Nephron (organoid): ENCODE measurements at regions not wholly inside any gene's neighbourhood (a gene's known extent, or its start where the extent isn't known, plus 50 kb on each side); places are given as distances from the start of the nearest gene placed in this dataset.

Experiments used
- H3K27ac Mint-ChIP-seq, 3 experiments: 2 replicates each; pipeline ENCODE4 v1.8.0; 2020; ENCODE audit warnings: mixed read lengths in 3 of 3, mild to moderate bottlenecking in 2 of 3, moderate library complexity in 1 of 3
- H3K27me3 Mint-ChIP-seq: 2 replicates; pipeline ENCODE4 v1.8.0; 2021; ENCODE audit warnings: low read depth, mild to moderate bottlenecking, moderate library complexity, mixed read lengths
- H3K36me3 Mint-ChIP-seq: 2 replicates; pipeline ENCODE4 v1.8.0; 2020; ENCODE audit warnings: low read depth, mixed read lengths
- H3K4me1 Mint-ChIP-seq: 2 replicates; pipeline ENCODE4 v1.8.0; 2020; ENCODE audit warnings: mixed read lengths
- H3K4me3 Mint-ChIP-seq, 3 experiments: 2 replicates each; pipeline ENCODE4 v1.8.0; 2020; ENCODE audit warnings: mild to moderate bottlenecking in 3 of 3, mixed read lengths in 3 of 3, moderate library complexity in 2 of 3
- H3K9me3 Mint-ChIP-seq: 2 replicates; pipeline ENCODE4 v1.8.0; 2020; ENCODE audit warnings: mixed read lengths
- TF ChIP-seq, protein P1 (sequence below), 3 experiments: fragments of 200-600 bp; sonication (generic); IDR thresholded peaks; one replicate each; pipeline ENCODE4 v1.5.0; 2021; ENCODE audit warnings: antibody characterized with exemption in 3 of 3; ENCODE audit not compliant: unreplicated experiment in 3 of 3

- TF ChIP-seq, protein P1, sequence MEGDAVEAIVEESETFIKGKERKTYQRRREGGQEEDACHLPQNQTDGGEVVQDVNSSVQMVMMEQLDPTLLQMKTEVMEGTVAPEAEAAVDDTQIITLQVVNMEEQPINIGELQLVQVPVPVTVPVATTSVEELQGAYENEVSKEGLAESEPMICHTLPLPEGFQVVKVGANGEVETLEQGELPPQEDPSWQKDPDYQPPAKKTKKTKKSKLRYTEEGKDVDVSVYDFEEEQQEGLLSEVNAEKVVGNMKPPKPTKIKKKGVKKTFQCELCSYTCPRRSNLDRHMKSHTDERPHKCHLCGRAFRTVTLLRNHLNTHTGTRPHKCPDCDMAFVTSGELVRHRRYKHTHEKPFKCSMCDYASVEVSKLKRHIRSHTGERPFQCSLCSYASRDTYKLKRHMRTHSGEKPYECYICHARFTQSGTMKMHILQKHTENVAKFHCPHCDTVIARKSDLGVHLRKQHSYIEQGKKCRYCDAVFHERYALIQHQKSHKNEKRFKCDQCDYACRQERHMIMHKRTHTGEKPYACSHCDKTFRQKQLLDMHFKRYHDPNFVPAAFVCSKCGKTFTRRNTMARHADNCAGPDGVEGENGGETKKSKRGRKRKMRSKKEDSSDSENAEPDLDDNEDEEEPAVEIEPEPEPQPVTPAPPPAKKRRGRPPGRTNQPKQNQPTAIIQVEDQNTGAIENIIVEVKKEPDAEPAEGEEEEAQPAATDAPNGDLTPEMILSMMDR (IDR thresholded peaks at IDR 0.05; ENCODE audit: unreplicated experiment in 3 of 3), result no peak
- Mint-ChIP-seq H3K4me1 (peaks cover 48% of the 10 kb centered on the region), H3K27me3 (peaks cover 9% of the 10 kb centered on the region), H3K27ac (peak overlapping the region in 2 of 3 experiments; percentile 11 to 24), H3K4me3 (peak overlapping the region in 1 of 3 experiments; percentile 1), H3K36me3 (peaks cover 3% of the 10 kb centered on the region), H3K9me3 (peaks cover 5% of the 10 kb centered on the region)
These were observed 372.7 kb upstream of the SULF2 start for GRCh38 chr20:48158014-48158413.

- Mint-ChIP-seq H3K36me3 (peaks cover 3% of the 10 kb centered on the region), H3K9me3 (peaks cover 5% of the 10 kb centered on the region), H3K4me1 (peaks cover 47% of the 10 kb centered on the region), H3K27me3 (peaks cover 9% of the 10 kb centered on the region), H3K4me3 (no peak overlapping the region), H3K27ac (peak overlapping the region in 2 of 3 experiments; percentile 24 to 31)
- TF ChIP-seq, protein P1 (IDR thresholded peaks at IDR 0.05; ENCODE audit: unreplicated experiment in 3 of 3), result no peak
These were observed 371.8 kb upstream of the SULF2 start for GRCh38 chr20:48156951-48157700.

DNA sequence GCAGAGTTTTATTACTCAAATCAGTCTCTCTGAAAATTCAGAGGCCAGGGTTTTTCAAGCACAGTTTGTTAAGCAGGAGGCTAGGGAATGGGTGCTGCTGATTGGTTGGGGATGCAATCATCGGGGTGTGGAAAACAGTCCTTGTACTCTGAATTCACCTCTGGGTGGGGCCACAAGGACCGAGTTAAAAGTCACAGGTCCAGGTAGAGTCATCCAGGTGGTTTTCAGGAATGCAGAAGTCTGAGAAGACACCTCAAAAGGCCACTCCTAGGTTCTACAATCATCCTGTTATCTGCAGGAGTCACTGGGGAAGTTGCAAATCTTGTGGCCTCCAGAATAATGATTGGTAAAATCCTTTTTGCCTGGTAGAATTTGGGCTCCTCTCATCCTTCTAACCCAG, 371.2 kb upstream of the SULF2 start:
- TF ChIP-seq, protein P1 (IDR thresholded peaks at IDR 0.05; ENCODE audit: unreplicated experiment in 3 of 3), result no peak
- peaks cover 50% of the 10 kb centered on the region for H3K4me1 Mint-ChIP-seq
- peaks cover 9% of the 10 kb centered on the region for H3K27me3 Mint-ChIP-seq
- H3K27ac Mint-ChIP-seq, result no peak overlapping the region
- H3K4me3 Mint-ChIP-seq, result no peak overlapping the region
- H3K36me3 Mint-ChIP-seq, result peaks cover 3% of the 10 kb centered on the region
- H3K9me3 Mint-ChIP-seq, result peaks cover 5% of the 10 kb centered on the region

DNA sequence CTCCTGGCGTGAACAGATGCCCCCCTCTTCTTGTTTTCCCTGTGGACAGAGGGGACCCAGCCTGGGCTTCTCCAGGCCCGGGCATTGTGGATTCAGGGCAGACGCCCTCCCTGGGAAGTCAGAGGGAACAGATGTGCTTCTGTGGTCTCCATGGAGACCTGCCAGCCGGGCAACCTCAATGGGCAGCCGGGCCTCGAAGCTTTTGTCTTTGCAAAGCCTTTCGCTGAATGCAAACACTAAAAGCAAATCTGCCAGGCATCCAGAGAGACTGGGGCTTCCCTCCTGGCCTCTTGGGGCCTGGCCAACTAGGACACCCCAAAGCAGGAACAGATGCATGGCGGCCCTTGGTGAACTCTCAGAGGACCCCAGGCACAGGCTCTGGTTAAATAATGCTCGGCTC, 370.0 kb upstream of the SULF2 start:
- peak overlapping the region in 1 of 3 experiments; percentile 62 for H3K27ac Mint-ChIP-seq
- H3K36me3 Mint-ChIP-seq, result peaks cover 3% of the 10 kb centered on the region
- peaks cover 5% of the 10 kb centered on the region for H3K9me3 Mint-ChIP-seq
- H3K27me3 Mint-ChIP-seq, result peaks cover 9% of the 10 kb centered on the region
- no peak overlapping the region for H3K4me3 Mint-ChIP-seq
- peaks cover 54% of the 10 kb centered on the region for H3K4me1 Mint-ChIP-seq
- TF ChIP-seq, protein P1 (IDR thresholded peaks at IDR 0.05; ENCODE audit: unreplicated experiment in 3 of 3), result no peak

GRCh38 chr20:48154040-48154765, 368.9 kb upstream of the SULF2 start:
- TF ChIP-seq, protein P1 (IDR thresholded peaks at IDR 0.05; ENCODE audit: unreplicated experiment in 3 of 3), result no peak
- peaks cover 5% of the 10 kb centered on the region for H3K9me3 Mint-ChIP-seq
- H3K27ac Mint-ChIP-seq, result peak overlapping the region in 2 of 3 experiments; percentile 14
- no peak overlapping the region for H3K4me3 Mint-ChIP-seq
- H3K4me1 Mint-ChIP-seq, result peaks cover 52% of the 10 kb centered on the region
- H3K36me3 Mint-ChIP-seq, result peaks cover 3% of the 10 kb centered on the region
- H3K27me3 Mint-ChIP-seq, result peaks cover 14% of the 10 kb centered on the region
